Activated effector memory CD4-positive, alpha-beta T cell treated with Interleukin-2 at 50 U/mL for 16 hours (primary cell): ENCODE measurements at regions not wholly inside any gene's neighbourhood (a gene's known extent, or its start where the extent isn't known, plus 50 kb on each side); places are given as distances from the start of the nearest gene placed in this dataset.
A peak's percentile ranks its signal among the peaks of the same experiment; 100 is the strongest.
"Not testable (repeated sequence)": the region's sequence is repeated elsewhere in the genome, so short reads cannot be mapped to it uniquely, and the experiment has no call there.

Source experiments
- DNase-seq: peaks from one replicate; pipeline ENCODE4 v3.0.0-alpha.2; 2020

- DNase-seq: no peak
Measured at GRCh38 chr14:106107703-106108102, 581.3 kb downstream of the TMEM121 start.

- no peak for DNase-seq
Measured at GRCh38 chr14:106109337-106109736, 583.0 kb downstream of the TMEM121 start.

DNA sequence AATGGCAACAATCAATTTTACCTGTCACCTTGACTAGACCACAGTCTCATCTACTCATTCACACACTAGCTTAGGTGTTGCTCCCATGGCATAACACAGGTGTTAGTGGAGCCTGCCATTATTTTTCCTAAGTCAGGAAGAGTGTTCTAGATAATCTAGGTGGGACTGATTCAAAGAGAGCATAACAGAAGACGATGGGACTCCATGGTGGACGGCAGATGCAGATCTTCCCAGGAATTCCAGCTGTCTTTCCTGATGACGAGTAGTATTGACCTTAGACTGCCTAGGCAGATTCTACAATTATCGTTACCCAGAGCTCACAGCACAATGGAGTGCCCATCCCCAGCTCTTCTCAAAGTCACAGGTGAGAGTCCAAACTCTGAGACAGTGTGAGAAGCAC lies 589.0 kb downstream of the TMEM121 start:
- DNase-seq: no peak

- DNase-seq: not testable (repeated sequence)
Measured at GRCh38 chr14:106116339-106116930, 590.1 kb downstream of the TMEM121 start.

DNA sequence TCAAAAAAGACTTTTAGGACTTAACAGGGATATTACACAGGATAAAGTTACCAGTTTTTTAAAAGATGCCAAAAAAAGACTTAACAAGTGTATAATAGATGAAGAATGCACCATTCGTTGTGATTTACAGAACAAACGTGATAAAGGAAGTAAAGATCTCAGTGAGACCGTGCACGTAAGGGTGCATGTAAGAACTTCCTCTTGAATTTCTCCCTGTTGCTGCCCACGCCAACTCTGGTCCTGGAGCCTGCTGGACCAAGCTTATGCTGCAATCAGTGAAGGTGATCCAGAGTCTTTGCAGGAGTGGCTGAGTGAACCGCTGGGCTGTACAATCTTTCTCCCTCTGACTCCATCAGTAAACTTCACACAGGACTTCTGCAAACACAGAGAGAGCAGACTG lies 593.7 kb downstream of the TMEM121 start:
- DNase-seq: no peak

GRCh38 chr14:106129274-106129673 lies 602.9 kb downstream of the TMEM121 start:
- no peak for DNase-seq

GRCh38 chr14:106129904-106130661 lies 603.7 kb downstream of the TMEM121 start:
- DNase-seq: not testable (repeated sequence)

DNA sequence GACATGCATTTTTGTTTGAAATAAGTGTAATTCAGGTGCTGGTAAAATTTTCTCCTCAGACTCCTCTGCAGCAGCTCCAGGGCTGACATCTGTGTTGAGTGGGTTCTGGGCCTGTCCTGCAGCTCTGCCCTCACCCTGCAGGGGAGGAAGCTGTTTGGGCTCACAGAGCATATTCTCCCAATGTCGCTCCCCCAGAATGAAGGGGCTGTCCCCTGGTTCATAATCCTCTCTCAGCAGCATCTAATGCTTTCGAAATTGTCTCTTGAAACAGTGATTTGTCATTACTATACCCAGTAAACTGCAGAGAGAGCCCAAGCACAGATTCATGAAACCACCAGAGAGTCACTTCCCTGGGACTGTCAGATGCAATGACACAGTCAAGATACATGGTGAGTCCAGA lies 606.7 kb downstream of the TMEM121 start:
- not testable (repeated sequence) for DNase-seq

DNA sequence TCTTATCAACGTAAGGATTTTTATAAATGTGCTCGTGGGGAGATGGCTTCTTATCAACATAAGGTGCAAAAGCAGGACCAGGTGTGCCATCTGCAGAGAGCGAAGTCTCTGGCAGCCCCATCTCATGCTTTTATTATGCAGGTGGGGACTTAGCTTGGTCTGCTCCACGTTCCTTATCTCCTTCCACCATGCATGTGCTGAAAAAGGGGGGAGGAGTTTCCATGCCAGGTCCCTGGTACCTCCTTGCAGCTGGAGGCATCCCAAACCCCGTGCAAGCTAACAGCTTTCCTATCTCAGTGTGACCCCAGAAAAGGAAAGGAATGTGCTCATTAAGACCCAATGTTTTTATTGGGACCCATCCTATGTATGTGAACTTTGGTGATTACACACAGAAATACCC lies 608.5 kb downstream of the TMEM121 start:
- DNase-seq: no peak

GRCh38 chr14:106141242-106142220 lies 615.1 kb downstream of the TMEM121 start:
- no peak for DNase-seq

DNA sequence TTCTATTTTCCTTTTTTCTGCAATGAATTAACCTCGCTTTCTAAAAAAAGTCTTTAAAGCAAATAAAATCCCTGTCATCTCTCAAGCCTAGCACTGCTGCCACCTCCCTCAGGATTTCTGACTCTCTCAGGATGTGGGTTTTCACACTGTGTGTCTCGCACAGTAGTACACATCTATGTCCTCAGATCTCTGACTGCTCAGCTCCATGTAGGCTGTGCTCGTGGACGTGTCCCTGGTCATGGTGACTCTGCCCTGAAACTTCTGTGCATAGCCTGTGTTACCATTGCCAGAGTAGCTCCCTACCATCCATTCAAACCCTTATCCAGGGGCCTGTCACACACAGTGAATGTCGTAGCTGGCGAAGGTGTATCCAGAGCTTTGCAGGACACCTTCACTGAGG lies 619.3 kb downstream of the TMEM121 start:
- not testable (repeated sequence) for DNase-seq

DNA sequence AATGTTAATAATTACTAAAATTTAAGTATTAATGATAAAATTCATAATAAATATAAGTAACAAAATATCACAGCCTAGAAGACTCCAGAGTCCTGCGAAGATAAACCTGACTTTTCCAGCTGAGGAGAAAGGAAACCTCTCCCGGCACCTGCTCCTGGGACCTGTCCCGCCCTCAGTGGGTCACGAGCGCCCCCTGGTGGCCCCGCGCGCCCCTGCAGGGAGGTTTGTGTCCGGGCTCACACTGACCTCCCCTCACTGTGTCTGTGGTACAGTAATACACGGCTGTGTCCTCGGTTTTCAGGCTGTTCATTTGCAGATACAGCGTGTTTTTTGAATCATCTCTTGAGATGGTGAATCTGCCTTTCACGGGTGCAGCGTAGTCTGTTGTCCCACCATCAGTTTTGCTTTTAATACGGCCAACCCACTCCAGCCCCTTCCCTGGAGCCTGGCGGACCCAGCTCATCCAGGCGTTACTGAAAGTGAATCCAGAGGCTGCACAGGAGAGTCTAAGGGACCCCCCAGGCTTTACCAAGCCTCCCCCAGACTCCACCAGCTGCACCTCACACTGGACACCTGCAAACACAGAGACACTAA lies 627.1 kb downstream of the TMEM121 start:
- peak; percentile 61 for DNase-seq

DNA sequence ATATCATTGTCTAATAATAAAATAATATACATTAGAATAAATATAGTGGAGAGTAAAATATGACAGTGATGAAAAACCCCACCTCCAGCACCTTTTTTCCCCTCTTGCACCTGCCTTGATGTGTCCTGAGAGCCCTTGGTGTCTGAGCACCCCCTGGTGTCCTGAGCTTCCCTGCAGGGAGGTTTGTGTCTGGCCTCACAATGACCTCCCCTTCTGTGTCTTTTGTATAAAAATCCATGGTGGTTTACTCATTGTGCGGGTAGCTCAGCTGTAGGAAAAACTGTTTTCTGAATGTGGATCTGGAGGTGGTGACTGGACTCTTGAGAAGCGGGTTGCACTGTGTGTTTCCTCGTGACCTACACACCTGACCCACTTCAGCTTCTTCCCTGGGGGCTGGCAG lies 636.9 kb downstream of the TMEM121 start:
- no peak for DNase-seq

DNA sequence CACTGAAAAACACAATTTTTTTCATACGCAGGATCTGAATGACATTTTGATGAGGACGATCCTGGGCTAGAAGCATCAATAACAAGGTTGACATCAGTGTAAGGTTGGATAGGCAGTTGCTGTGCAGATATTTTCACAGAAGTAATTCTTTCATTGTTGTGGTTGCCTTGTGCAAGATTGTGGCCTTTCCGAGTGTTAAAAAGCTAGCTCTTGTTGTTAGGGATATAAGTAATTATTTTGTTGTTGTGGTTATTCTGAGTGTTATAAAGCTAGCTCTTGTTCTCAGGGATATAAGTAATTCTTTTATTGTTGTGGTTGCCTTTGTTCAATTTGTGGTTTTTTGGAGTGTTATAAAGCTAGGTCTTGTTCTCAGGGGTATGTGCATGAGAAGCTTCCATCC lies 637.4 kb downstream of the TMEM121 start:
- not testable (repeated sequence) for DNase-seq

- no peak for DNase-seq
Measured at GRCh38 chr14:106166232-106166631, 639.8 kb downstream of the TMEM121 start.

GRCh38 chr14:106166650-106167204 lies 640.3 kb downstream of the TMEM121 start:
- DNase-seq: no peak

GRCh38 chr14:106170163-106170658 lies 643.8 kb downstream of the TMEM121 start:
- peak; percentile 56 for DNase-seq

DNA sequence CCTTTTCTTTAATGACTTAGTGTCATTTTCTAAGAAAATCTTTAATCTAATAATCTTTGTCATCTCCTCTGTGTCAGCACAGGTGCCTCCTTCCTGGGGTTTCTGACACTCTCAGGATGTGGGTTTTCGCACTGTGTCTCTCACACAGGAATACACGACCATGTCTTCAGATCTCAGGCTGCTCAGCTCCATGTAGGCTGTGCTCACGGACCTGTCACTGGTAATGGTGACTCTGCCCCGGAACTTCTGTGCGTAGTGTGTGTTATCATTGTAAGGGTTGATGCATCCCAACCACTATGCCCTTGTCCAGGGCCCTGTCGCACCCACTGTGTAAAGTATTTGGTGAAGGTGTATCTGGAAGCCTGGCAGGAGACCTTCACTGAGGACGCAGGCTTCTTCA lies 647.8 kb downstream of the TMEM121 start:
- DNase-seq: peak; percentile 60

- not testable (repeated sequence) for DNase-seq
Measured at GRCh38 chr14:106177266-106178246, 651.2 kb downstream of the TMEM121 start.

DNA sequence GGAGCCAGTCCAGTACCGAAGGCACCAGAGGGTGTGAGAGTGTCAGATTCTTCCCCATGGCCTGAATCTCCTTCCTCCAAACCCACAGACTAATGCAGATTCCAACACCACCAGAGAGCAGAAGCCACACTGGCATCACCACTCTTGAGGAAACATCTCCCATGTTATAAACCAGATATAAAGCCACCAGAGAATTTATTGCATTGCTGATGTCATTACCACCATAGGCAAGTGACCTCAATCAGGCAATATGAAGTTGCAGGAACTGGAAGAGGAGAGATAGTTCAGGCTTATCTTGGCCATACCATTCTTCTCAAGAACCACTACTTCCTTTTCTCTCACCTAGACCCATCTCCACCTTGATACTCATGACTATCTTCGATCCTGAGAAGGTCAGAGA lies 653.4 kb downstream of the TMEM121 start:
- no peak for DNase-seq

DNA sequence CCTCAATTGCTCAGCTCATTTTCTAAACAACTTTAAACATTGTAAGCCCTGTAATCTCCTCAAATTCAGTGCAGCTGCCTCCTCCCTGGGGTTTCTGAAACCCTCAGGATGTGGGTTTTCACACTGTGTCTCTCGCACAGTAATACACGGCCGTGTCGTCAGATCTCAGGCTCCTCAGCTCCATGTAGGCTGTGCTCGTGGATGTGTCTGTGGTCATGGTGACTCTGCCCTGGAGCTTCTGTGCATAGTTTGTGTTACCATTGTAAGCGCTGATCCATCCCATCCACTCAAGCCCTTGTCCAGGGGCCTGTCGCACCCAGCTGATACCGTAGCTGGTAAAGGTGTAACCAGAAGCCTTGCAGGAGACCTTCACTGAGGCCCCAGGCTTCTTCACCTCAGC lies 658.4 kb downstream of the TMEM121 start:
- DNase-seq: peak; percentile 65
